ENCODE measurements at regions not wholly inside any gene's neighbourhood (a gene's known extent, or its start where the extent isn't known, plus 50 kb on each side); places are given as distances from the start of the nearest gene placed in this dataset.
"Not testable (repeated sequence)": the region's sequence is repeated elsewhere in the genome, so short reads cannot be mapped to it uniquely, and the experiment has no call there.

DNA sequence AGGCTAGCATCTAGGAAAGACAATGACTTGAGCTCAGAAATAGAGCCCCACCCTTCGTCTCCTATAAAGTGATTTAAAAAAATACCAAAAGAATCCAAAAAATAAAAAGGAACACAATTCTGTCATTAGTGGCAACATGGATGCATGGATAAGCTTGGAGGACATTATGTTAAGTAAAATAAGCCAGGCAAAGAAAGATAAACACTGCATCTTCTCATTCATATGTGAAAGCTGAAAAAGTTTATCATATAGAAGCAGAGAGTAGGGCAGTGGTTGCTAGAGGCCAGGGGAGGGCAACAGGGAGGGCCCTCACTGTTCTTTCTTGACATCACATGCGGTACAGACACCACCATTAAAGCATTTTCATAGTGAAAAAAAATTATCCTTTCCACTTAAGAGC is 220.9 kb upstream of the TRPC7 start:
- H3K27me3 Mint-ChIP-seq (ENCODE audit: low read depth): peaks cover 21% of the 10 kb centered on the region
- TF ChIP-seq CTCF (conservative IDR thresholded peaks at IDR 0.05): no peak
- peaks cover 14% of the 10 kb centered on the region for H3K9me3 Mint-ChIP-seq
- no peaks in the 10 kb centered on the region for H3K4me1 Mint-ChIP-seq
- H3K27ac Mint-ChIP-seq (ENCODE audit: unreplicated experiment): no peak overlapping the region
- no peaks in the 10 kb centered on the region for H3K36me3 Mint-ChIP-seq (ENCODE audit: low read depth)
- H3K4me3 Mint-ChIP-seq: no peak overlapping the region
- DNase-seq (ENCODE audit: low read depth, low spot score): no peak

GRCh38 chr5:136584474-136584873 is 219.1 kb upstream of the TRPC7 start:
- Mint-ChIP-seq H3K36me3 (ENCODE audit: low read depth) (no peaks in the 10 kb centered on the region), H3K4me3 (no peak overlapping the region), H3K4me1 (no peaks in the 10 kb centered on the region), H3K9me3 (peaks cover 8% of the 10 kb centered on the region), H3K27me3 (ENCODE audit: low read depth) (peaks cover 15% of the 10 kb centered on the region), H3K27ac (ENCODE audit: unreplicated experiment) (no peak overlapping the region)
- no peak for DNase-seq (ENCODE audit: low read depth, low spot score)
- TF ChIP-seq CTCF (conservative IDR thresholded peaks at IDR 0.05): no peak

DNA sequence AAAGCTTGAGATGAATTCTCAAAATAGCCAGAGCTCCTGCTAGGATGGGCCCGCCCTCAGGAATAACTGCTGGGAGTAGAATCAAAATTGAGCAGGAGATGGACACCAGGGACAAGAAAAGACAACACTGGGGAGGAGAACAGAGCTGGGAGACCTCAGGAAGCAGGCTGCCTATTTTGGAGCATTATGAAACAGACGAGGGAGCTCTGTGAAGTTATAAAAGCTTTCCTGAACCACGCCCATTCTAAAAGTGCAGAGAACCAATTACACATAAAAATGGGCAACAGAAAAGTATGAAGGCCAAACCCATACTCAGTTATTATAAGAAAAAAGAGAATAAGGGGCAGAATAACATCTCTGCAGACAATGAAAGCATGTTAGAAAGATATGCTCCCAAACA is 213.9 kb upstream of the TRPC7 start:
- no peak overlapping the region for H3K27ac Mint-ChIP-seq (ENCODE audit: unreplicated experiment)
- no peak overlapping the region for H3K4me3 Mint-ChIP-seq
- H3K4me1 Mint-ChIP-seq: no peaks in the 10 kb centered on the region
- no peaks in the 10 kb centered on the region for H3K36me3 Mint-ChIP-seq (ENCODE audit: low read depth)
- no peak for TF ChIP-seq CTCF (conservative IDR thresholded peaks at IDR 0.05)
- peaks cover 6% of the 10 kb centered on the region for H3K9me3 Mint-ChIP-seq
- no peaks in the 10 kb centered on the region for H3K27me3 Mint-ChIP-seq (ENCODE audit: low read depth)
- DNase-seq (ENCODE audit: low read depth, low spot score): no peak

DNA sequence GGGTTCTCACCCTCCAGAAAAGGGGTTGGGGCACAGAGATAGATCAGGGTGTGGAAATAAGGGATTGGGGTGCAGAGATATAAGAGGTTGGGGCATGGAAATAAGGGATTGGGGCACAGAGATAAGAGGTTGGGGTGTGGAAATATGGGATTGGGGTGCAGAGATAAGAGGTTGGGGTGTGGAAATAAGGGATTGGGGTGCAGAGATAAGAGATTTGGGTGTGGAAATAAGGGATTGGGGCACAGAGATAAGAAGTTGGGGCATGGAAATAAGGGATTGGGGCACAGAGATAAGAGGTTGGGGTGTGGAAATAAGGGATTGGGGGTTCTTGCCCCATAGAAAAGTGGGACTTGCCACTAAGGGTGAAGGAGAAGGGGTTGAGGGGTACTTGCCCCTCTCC is 204.5 kb upstream of the TRPC7 start:
- H3K27ac Mint-ChIP-seq (ENCODE audit: unreplicated experiment); H3K27me3 Mint-ChIP-seq (ENCODE audit: low read depth); H3K9me3 Mint-ChIP-seq; H3K4me3 Mint-ChIP-seq; H3K36me3 Mint-ChIP-seq (ENCODE audit: low read depth); DNase-seq (ENCODE audit: low read depth, low spot score); H3K4me1 Mint-ChIP-seq: not testable (repeated sequence)

- not testable (repeated sequence) for H3K27ac Mint-ChIP-seq (ENCODE audit: unreplicated experiment); DNase-seq (ENCODE audit: low read depth, low spot score); H3K4me3 Mint-ChIP-seq; H3K4me1 Mint-ChIP-seq; H3K27me3 Mint-ChIP-seq (ENCODE audit: low read depth); H3K36me3 Mint-ChIP-seq (ENCODE audit: low read depth); H3K9me3 Mint-ChIP-seq
Observed at GRCh38 chr5:136565457-136565856, 200.1 kb upstream of the TRPC7 start.

DNA sequence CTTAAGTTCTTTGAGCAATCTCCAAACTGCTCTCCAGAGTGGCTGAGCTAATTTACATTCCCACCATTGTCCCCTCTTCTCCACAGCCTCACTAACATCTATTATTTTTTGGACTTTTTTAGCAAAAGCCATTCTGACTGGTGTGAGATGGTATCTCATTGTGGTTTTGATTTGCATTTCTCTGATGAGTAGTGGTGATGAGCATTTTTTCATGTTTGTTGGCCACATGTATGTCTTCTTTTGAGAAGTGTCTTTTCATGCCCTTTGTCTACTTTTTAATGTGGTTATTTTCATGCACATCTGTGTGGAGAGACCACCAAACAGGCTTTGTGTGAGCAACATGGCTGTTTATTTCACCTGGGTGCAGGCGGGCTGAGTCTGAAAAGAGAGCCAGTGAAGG is 199.7 kb upstream of the TRPC7 start:
- not testable (repeated sequence) for H3K4me3 Mint-ChIP-seq; H3K27me3 Mint-ChIP-seq (ENCODE audit: low read depth); H3K36me3 Mint-ChIP-seq (ENCODE audit: low read depth); DNase-seq (ENCODE audit: low read depth, low spot score); H3K27ac Mint-ChIP-seq (ENCODE audit: unreplicated experiment); H3K9me3 Mint-ChIP-seq; H3K4me1 Mint-ChIP-seq

DNA sequence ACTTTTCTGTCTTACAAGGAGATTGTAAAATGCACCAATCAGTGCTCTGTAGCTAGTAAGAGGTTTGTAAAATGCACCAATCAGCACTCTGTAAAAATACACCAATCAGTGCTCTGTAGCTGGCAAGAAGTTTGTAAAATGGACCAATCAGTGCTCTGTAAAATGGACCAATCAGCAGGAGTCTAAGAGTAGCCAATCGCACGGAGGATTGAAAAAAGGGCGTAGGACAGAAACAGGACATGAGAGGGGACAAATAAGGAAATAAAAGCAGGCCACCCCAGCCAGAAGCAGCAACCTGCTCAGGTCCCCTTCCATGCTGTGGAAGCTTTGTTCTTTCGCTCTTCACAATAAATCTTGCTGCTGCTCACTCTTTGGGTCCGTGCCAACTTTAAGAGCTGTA is 199.1 kb upstream of the TRPC7 start:
- not testable (repeated sequence) for H3K9me3 Mint-ChIP-seq; DNase-seq (ENCODE audit: low read depth, low spot score); H3K36me3 Mint-ChIP-seq (ENCODE audit: low read depth); H3K27ac Mint-ChIP-seq (ENCODE audit: unreplicated experiment); H3K27me3 Mint-ChIP-seq (ENCODE audit: low read depth); H3K4me1 Mint-ChIP-seq; H3K4me3 Mint-ChIP-seq

- no peak overlapping the region for H3K27ac Mint-ChIP-seq (ENCODE audit: unreplicated experiment)
- H3K4me1 Mint-ChIP-seq: no peaks in the 10 kb centered on the region
- no peaks in the 10 kb centered on the region for H3K36me3 Mint-ChIP-seq (ENCODE audit: low read depth)
- no peak for DNase-seq (ENCODE audit: low read depth, low spot score)
- no peak overlapping the region for H3K4me3 Mint-ChIP-seq
- no peaks in the 10 kb centered on the region for H3K27me3 Mint-ChIP-seq (ENCODE audit: low read depth)
- TF ChIP-seq CTCF (conservative IDR thresholded peaks at IDR 0.05): no peak
- peaks cover 3% of the 10 kb centered on the region for H3K9me3 Mint-ChIP-seq
Observed at GRCh38 chr5:136563489-136563888, 198.1 kb upstream of the TRPC7 start.

All from neural crest cell (in vitro differentiated cells).